ENCODE measurements at regions not wholly inside any gene's neighbourhood (a gene's known extent, or its start where the extent isn't known, plus 50 kb on each side); places are given as distances from the start of the nearest gene placed in this dataset.

- TF ChIP-seq CTCF (conservative IDR thresholded peaks at IDR 0.05; ENCODE audit: low read depth, low read length), result no peak
- no peak for DNase-seq (ENCODE audit: low read depth)
- no peak overlapping the region for H3K4me3 ChIP-seq (ENCODE audit: low read depth, low read length)
Measured at GRCh38 chr11:92870196-92870832, 99.1 kb upstream of the MTNR1B start.

GRCh38 chr11:92873551-92873950 is 95.9 kb upstream of the MTNR1B start:
- no peak for DNase-seq (ENCODE audit: low read depth)
- no peak overlapping the region for H3K4me3 ChIP-seq (ENCODE audit: low read depth, low read length)
- no peak for TF ChIP-seq CTCF (conservative IDR thresholded peaks at IDR 0.05; ENCODE audit: low read depth, low read length)

- no peak for DNase-seq (ENCODE audit: low read depth)
- no peak for TF ChIP-seq CTCF (conservative IDR thresholded peaks at IDR 0.05; ENCODE audit: low read depth, low read length)
- no peak overlapping the region for H3K4me3 ChIP-seq (ENCODE audit: low read depth, low read length)
Measured at GRCh38 chr11:92875473-92875872, 94.0 kb upstream of the MTNR1B start.

- no peak overlapping the region for H3K4me3 ChIP-seq (ENCODE audit: low read depth, low read length)
- no peak for DNase-seq (ENCODE audit: low read depth)
- no peak for TF ChIP-seq CTCF (conservative IDR thresholded peaks at IDR 0.05; ENCODE audit: low read depth, low read length)
Measured at GRCh38 chr11:92879086-92879485, 90.4 kb upstream of the MTNR1B start.

- TF ChIP-seq CTCF (conservative IDR thresholded peaks at IDR 0.05; ENCODE audit: low read depth, low read length), result no peak
- H3K4me3 ChIP-seq (ENCODE audit: low read depth, low read length), result no peak overlapping the region
- DNase-seq (ENCODE audit: low read depth), result peak; percentile 6
Measured at GRCh38 chr11:92880381-92880780, 89.1 kb upstream of the MTNR1B start.

- DNase-seq (ENCODE audit: low read depth), result no peak
- no peak overlapping the region for H3K4me3 ChIP-seq (ENCODE audit: low read depth, low read length)
- TF ChIP-seq CTCF (conservative IDR thresholded peaks at IDR 0.05; ENCODE audit: low read depth, low read length), result no peak
Measured at GRCh38 chr11:92881940-92882450, 87.5 kb upstream of the MTNR1B start.

All from choroid plexus epithelial cell (primary cell).